Suprapubic skin (tissue), 4 donors: ENCODE measurements at regions not wholly inside any gene's neighbourhood (a gene's known extent, or its start where the extent isn't known, plus 50 kb on each side); places are given as distances from the start of the nearest gene placed in this dataset.

Experiments used
- DNase-seq, 2 donors: peaks; one replicate each; pipeline ENCODE4 v3.0.0-alpha.2; 2019; ENCODE audit warnings: low spot score in 2 of 2
- H3K27ac ChIP-seq: fragments of 200-600 bp; sonication (generic); one replicate; pipeline ENCODE4 v1.5.1; 2019
- H3K27me3 ChIP-seq: fragments of 200-600 bp; sonication (generic); one replicate; pipeline ENCODE4 v1.5.1; 2019
- H3K36me3 ChIP-seq: fragments of 200-600 bp; sonication (generic); one replicate; pipeline ENCODE4 v1.5.1; 2019
- H3K4me1 ChIP-seq: fragments of 200-600 bp; sonication (generic); one replicate; pipeline ENCODE4 v1.5.1; 2019
- H3K4me3 ChIP-seq: fragments of 200-600 bp; sonication (generic); one replicate; pipeline ENCODE4 v1.5.1; 2019; ENCODE audit warnings: mild to moderate bottlenecking
- H3K9me3 ChIP-seq: fragments of 200-600 bp; sonication (generic); one replicate; pipeline ENCODE4 v1.5.1; 2019
- CTCF ChIP-seq, 2 donors: fragments of 200-600 bp in 1 of 2; fragments of 450-650 bp in 1 of 2; sonication (generic) in 1 of 2; IDR thresholded peaks; one replicate each; pipeline ENCODE4 v1.5.1; 2016 to 2019; ENCODE audit warnings: antibody characterized with exemption in 2 of 2, mild to moderate bottlenecking in 1 of 2, moderate library complexity in 1 of 2
- EP300 ChIP-seq: sonication (generic); formaldehyde crosslinking; IDR thresholded peaks from one replicate; pipeline ENCODE4 v1.6.1; 2017; ENCODE audit warnings: antibody characterized with exemption
- POLR2A ChIP-seq, 2 donors: fragments of 450-650 bp; IDR thresholded peaks; one replicate each; pipeline ENCODE4 v1.6.1; 2017; ENCODE audit warnings: antibody characterized with exemption in 2 of 2, mild to moderate bottlenecking in 2 of 2, moderate library complexity in 2 of 2
- POLR2AphosphoS5 ChIP-seq, 3 donors: sonication (generic); formaldehyde crosslinking; IDR thresholded peaks; one replicate each; pipeline ENCODE4 v1.6.1; 2017; ENCODE audit warnings: antibody characterized with exemption in 3 of 3
- WGBS: methylation state at CpG from one replicate; pipeline ENCODE4 v1.1.5; 2018; 5-methylcytosine and 5-hydroxymethylcytosine counted together

DNA sequence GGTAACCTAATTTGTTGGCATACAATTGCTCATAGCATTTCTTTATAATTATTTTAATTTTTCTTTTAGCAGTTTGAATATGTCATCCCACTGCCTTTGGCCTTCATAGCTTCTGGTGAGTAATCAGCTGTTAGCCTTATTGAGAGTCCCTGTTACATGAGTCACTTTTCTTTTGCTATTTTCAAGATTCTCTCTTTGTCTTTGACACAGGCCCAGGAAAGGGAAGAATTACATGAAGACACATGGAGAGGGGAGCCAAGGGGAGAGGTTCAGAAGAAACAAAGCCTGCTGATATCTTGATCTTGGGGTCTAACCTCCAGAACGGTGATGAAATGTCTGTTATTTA is 418.2 kb downstream of the METTL15 start:
- no peak for TF ChIP-seq EP300
- TF ChIP-seq POLR2AphosphoS5 (IDR thresholded peaks at IDR 0.05), result no peak
- no peak for TF ChIP-seq CTCF (IDR thresholded peaks at IDR 0.05)
- no peak for TF ChIP-seq POLR2A (IDR thresholded peaks at IDR 0.05)
- 96% methylated on average over 1 of the region's 1 CpG for WGBS
- peaks cover 6% of the 10 kb centered on the region for H3K9me3 ChIP-seq

GRCh38 chr11:28525636-28526405 is 417.6 kb downstream of the METTL15 start:
- H3K27me3 ChIP-seq, result no peaks in the 10 kb centered on the region
- no peaks in the 10 kb centered on the region for H3K36me3 ChIP-seq
- no peak overlapping the region for H3K4me3 ChIP-seq
- H3K4me1 ChIP-seq, result no peaks in the 10 kb centered on the region
- 99% methylated on average over 13 of the region's 25 CpGs for WGBS
- TF ChIP-seq POLR2AphosphoS5 (IDR thresholded peaks at IDR 0.05) (no peak), POLR2A (IDR thresholded peaks at IDR 0.05) (no peak), EP300 (no peak), CTCF (IDR thresholded peaks at IDR 0.05) (no peak)
- DNase-seq, result no peak
- peaks cover 6% of the 10 kb centered on the region for H3K9me3 ChIP-seq
- no peak overlapping the region for H3K27ac ChIP-seq

More for the DNA sequence above, 418.2 kb downstream of the METTL15 start:
- DNase-seq, result no peak
- Histone ChIP-seq H3K27ac (no peak overlapping the region), H3K36me3 (no peaks in the 10 kb centered on the region), H3K27me3 (no peaks in the 10 kb centered on the region), H3K4me1 (no peaks in the 10 kb centered on the region), H3K4me3 (no peak overlapping the region)

GRCh38 chr11:28524098-28524497 is 415.9 kb downstream of the METTL15 start:
- no peaks in the 10 kb centered on the region for H3K27me3 ChIP-seq
- TF ChIP-seq CTCF (IDR thresholded peaks at IDR 0.05) (no peak), POLR2A (IDR thresholded peaks at IDR 0.05) (no peak), POLR2AphosphoS5 (IDR thresholded peaks at IDR 0.05) (no peak), EP300 (no peak)
- no peaks in the 10 kb centered on the region for H3K36me3 ChIP-seq
- no peak overlapping the region for H3K4me3 ChIP-seq
- H3K4me1 ChIP-seq, result no peaks in the 10 kb centered on the region
- DNase-seq, result no peak
- H3K9me3 ChIP-seq, result peaks cover 6% of the 10 kb centered on the region
- no peak overlapping the region for H3K27ac ChIP-seq
- 62% methylated on average over 1 of the region's 1 CpG for WGBS

DNA sequence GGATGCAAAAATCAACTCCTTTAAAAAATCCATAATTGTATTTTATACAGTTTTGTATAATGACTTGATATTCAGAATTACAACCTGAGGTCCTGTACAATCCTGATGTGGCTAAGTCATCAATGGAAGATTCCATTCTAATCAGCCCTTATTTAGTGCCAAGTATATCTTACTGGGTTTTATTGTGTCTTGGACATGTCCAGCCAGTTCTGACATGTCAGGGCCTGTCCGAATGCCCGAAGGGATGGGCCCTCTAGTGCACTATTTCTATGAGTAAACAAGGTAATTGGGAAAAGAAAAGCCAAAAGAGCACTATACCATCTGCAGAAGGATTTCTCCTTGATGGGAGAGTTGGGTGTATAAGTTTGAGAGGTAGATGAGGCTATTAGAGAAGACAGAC is 412.9 kb downstream of the METTL15 start:
- H3K27ac ChIP-seq, result no peak overlapping the region
- H3K4me1 ChIP-seq, result no peaks in the 10 kb centered on the region
- TF ChIP-seq EP300 (no peak), POLR2AphosphoS5 (IDR thresholded peaks at IDR 0.05) (no peak), POLR2A (IDR thresholded peaks at IDR 0.05) (no peak), CTCF (IDR thresholded peaks at IDR 0.05) (no peak)
- H3K36me3 ChIP-seq, result no peaks in the 10 kb centered on the region
- DNase-seq, result no peak
- no peak overlapping the region for H3K4me3 ChIP-seq
- H3K27me3 ChIP-seq, result no peaks in the 10 kb centered on the region
- no peaks in the 10 kb centered on the region for H3K9me3 ChIP-seq
- 76% methylated on average over 2 of the region's 2 CpGs for WGBS

DNA sequence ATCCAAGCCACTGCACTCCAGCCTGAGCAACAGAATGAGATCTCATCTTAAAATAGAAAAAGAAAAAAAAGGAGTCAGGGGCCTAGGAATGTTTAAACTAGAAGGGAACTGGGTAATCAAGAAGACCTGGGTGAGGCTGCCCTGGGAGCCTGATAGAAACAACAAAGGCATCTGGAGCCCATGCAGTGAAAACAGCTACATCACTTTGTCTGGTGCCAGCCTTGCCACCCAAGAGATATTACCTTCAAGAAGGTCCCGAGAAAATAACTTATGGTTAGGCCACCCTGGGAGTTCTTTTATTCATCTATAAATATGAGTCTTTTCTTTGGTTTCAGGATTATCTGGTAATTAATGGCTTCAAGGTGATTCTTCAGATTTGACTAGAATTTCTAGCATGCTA is 412.1 kb downstream of the METTL15 start:
- no peaks in the 10 kb centered on the region for H3K9me3 ChIP-seq
- WGBS, result 64% methylated on average over 1 of the region's 1 CpG

More for the DNA sequence above, 412.1 kb downstream of the METTL15 start:
- Histone ChIP-seq H3K4me1 (no peaks in the 10 kb centered on the region), H3K27me3 (no peaks in the 10 kb centered on the region), H3K36me3 (no peaks in the 10 kb centered on the region), H3K27ac (no peak overlapping the region), H3K4me3 (no peak overlapping the region)
- TF ChIP-seq POLR2AphosphoS5 (IDR thresholded peaks at IDR 0.05), result no peak
- no peak for TF ChIP-seq CTCF (IDR thresholded peaks at IDR 0.05)
- TF ChIP-seq POLR2A (IDR thresholded peaks at IDR 0.05), result no peak
- no peak for TF ChIP-seq EP300
- DNase-seq, result no peak
